HepG2 (cell line): ENCODE measurements at regions not wholly inside any gene's neighbourhood (a gene's known extent, or its start where the extent isn't known, plus 50 kb on each side); places are given as distances from the start of the nearest gene placed in this dataset.

ENCODE experiments used
- ATAC-seq: fragments of 200-7000 bp; cut with Tn5 transposase; 3 replicates; pipeline ENCODE4 v1.9.1; 2020; ENCODE audit warnings: mild to moderate bottlenecking, moderate library complexity
- BruUV-seq: library from RNA; stranded (reverse); fragments of 400-500 nt; replicated peaks from 2 replicates; lab custom pipeline; 2021; lab: Mats Ljungman, UMichigan
- CTCF ChIA-PET: fragments of 300-600 bp; formaldehyde crosslinking; extraction: SDS; loops from one replicate; lab custom pipeline; 2021; ENCODE audit warnings: low total read pairs, inconsistent platforms, low intra/inter-chr PET ratio; lab: Yijun Ruan, JAX
- POLR2A ChIA-PET: fragments of 350-600 bp; sonication (Branson Sonifier 250); formaldehyde crosslinking; loops from one replicate; lab custom pipeline; 2020; ENCODE audit warnings: antibody characterized with exemption, inconsistent platforms; lab: Yijun Ruan, JAX
- DNase-seq: peaks from one replicate; pipeline ENCODE4 v3.0.0-alpha.2; 2015; ENCODE audit warnings: low spot score
- FAIRE-seq: peaks from 3 replicates; lab custom pipeline; 2011; peaks lifted over from hg19 to GRCh38; lab: Jason Lieb, UNC
- H2AFZ ChIP-seq: one replicate; pipeline ENCODE4 v1.6.1; 2011; ENCODE audit warnings: low read length, inconsistent platforms
- H3K27ac ChIP-seq: fragments of 300-600 bp; 3 replicates; pipeline ENCODE4 v1.8.0; 2011; ENCODE audit warnings: mixed run types, mild to moderate bottlenecking, mixed read lengths, low read length, inconsistent platforms; ENCODE audit not compliant: insufficient read depth; ENCODE audit errors: extremely low read length
- H3K27me3 ChIP-seq, 2 experiments: fragments of 200-600 bp in 1 of 2; 2 replicates in 1 of 2; 3 replicates in 1 of 2; pipeline versions ENCODE4 v1.6.0 to v1.8.0; 2011; ENCODE audit warnings: low read length in 2 of 2, mild to moderate bottlenecking in 2 of 2, moderate library complexity in 2 of 2, inconsistent platforms in 1 of 2; ENCODE audit not compliant: insufficient read depth in 2 of 2, control insufficient read depth in 1 of 2
- H3K36me3 ChIP-seq, 2 experiments: fragments of 200-600 bp in 1 of 2; replicated peaks in 1 of 2; 2 replicates in 1 of 2; 3 replicates in 1 of 2; pipeline versions ENCODE4 v1.5.1 to v1.8.0; 2011; ENCODE audit warnings: low read length in 2 of 2, inconsistent platforms in 1 of 2; ENCODE audit not compliant: insufficient read depth in 2 of 2, control insufficient read depth in 1 of 2
- H3K4me1 ChIP-seq: 2 replicates; pipeline ENCODE4 v1.5.1; 2012; ENCODE audit warnings: low read length, inconsistent platforms; ENCODE audit not compliant: insufficient read depth
- H3K4me2 ChIP-seq: 2 replicates; pipeline ENCODE4 v1.6.0; 2011; ENCODE audit warnings: low read depth, low read length, inconsistent platforms
- H3K4me3 ChIP-seq, 3 experiments: fragments of 200-600 bp in 1 of 3; sonication (generic), shearing (Covaris generic) in 1 of 3; replicated peaks in 1 of 3; 2 replicates each; pipeline ENCODE4 v1.5.1; 2011 to 2016; ENCODE audit warnings: low read length in 3 of 3, inconsistent platforms in 2 of 3, low read depth in 2 of 3, mild to moderate bottlenecking in 2 of 3, control low read depth in 1 of 3, mixed read lengths in 1 of 3; ENCODE audit not compliant: insufficient read depth in 1 of 3
- H3K79me2 ChIP-seq: one replicate; pipeline ENCODE4 v1.6.1; 2011; ENCODE audit warnings: low read length, inconsistent platforms; ENCODE audit not compliant: insufficient read depth
- H3K9ac ChIP-seq: 2 replicates; pipeline ENCODE4 v1.6.0; 2011; ENCODE audit warnings: mild to moderate bottlenecking, low read depth, low read length, inconsistent platforms; ENCODE audit not compliant: insufficient read depth
- H3K9me3 ChIP-seq: 2 replicates; pipeline ENCODE4 v1.5.1; 2012; ENCODE audit warnings: mild to moderate bottlenecking, low read length
- H4K20me1 ChIP-seq: 2 replicates; pipeline ENCODE4 v1.6.0; 2011; ENCODE audit warnings: inconsistent platforms, mild to moderate bottlenecking, low read length, moderate library complexity; ENCODE audit not compliant: insufficient read depth
- MAFF ChIP-seq: IDR thresholded peaks from 2 replicates; pipeline ENCODE4 v1.6.1; 2011; ENCODE audit warnings: low read depth, low read length, improper control_type of control experiment
- MAFK ChIP-seq, 2 experiments: IDR thresholded peaks in 1 of 2; conservative IDR thresholded peaks in 1 of 2; 2 replicates each; pipeline ENCODE4 v1.6.1; 2011; ENCODE audit warnings: improper control_type of control experiment in 2 of 2, low read length in 2 of 2
- MBD4 ChIP-seq: IDR thresholded peaks from 2 replicates; pipeline ENCODE4 v1.6.1; 2012; ENCODE audit warnings: low read length, inconsistent platforms, borderline replicate concordance
- NCOA1 ChIP-seq: sonication (generic); formaldehyde crosslinking; IDR thresholded peaks from 2 replicates; pipeline ENCODE4 v1.9.0; 2021; ENCODE audit warnings: missing genetic modification reagents
- PRMT3 ChIP-seq: sonication (generic); formaldehyde crosslinking; IDR thresholded peaks from 2 replicates; pipeline ENCODE4 v1.8.1; 2022; ENCODE audit warnings: low read depth, mild to moderate bottlenecking, moderate library complexity, missing genetic modification reagents, borderline replicate concordance
- SRSF9 ChIP-seq: fragments of 200-400 bp; formaldehyde crosslinking; IDR thresholded peaks from 2 replicates; pipeline ENCODE4 v1.6.1; 2018; ENCODE audit warnings: borderline replicate concordance, mild to moderate bottlenecking, low read depth, low read length; ENCODE audit not compliant: insufficient read depth, poor library complexity, severe bottlenecking
- STAG1 ChIP-seq: sonication (generic); formaldehyde crosslinking; IDR thresholded peaks from 2 replicates; pipeline ENCODE4 v1.4.0; 2020; ENCODE audit warnings: missing genetic modification reagents
- WGBS: methylation state at CpG from one replicate; pipeline ENCODE4 v1.1.6; 2017; ENCODE audit warnings: low lambda C conversion rate; 5-methylcytosine and 5-hydroxymethylcytosine counted together
- in situ Hi-C: cut with HindIII; loops from 2 replicates; pipeline ENCODE4 v1.10.0; 2017; ENCODE audit warnings: low pct_unique_long_range_greater_than_20kb; ENCODE audit not compliant: extremely low pct_ligation_motif_present
- intact Hi-C: fragments of 100-400 bp; cut with micrococcal nuclease; formaldehyde crosslinking; loops from one replicate; pipeline ENCODE4 v1.10.0; 2022; ENCODE audit not compliant: unreplicated experiment

- no peak for ATAC-seq
- POLR2A ChIA-PET = no interaction called here
- BruUV-seq = no TSS peak
Measured at GRCh38 chr5:51679286-51679685, 296.0 kb downstream of the ISL1 start.

DNA sequence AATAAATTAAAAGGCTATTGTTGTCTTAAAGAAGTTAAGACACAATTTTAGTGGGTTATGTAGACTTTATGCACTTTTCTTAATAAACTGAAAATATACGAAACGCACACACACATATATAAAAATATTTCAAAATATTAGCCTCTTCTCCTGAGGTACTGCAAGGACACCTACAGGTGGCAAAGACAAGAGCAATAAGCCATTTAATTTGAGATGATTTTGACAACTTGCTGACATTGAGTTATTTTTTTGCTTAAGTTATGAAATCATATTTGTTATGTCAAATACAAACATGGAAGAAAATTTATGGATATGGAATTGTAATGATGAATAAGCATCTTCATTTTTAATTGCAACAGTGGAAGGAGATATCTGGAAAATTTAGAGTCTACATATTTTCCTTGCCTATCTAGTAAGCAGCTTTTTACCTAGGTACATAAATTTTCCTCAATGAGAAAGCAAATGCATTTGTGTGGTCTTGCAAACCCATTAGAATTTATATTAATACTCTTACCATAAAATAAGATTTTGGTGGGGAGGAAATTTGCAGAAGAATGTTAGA is 301.6 kb downstream of the ISL1 start:
- Histone ChIP-seq H3K9me3 (no peaks in the 10 kb centered on the region), H4K20me1 (no peaks in the 10 kb centered on the region), H3K36me3 (no peaks in the 10 kb centered on the region)
- CTCF ChIA-PET = no interaction called here
- DNase-seq = no peak
- no TSS peak for BruUV-seq
- TF ChIP-seq MAFF (peak; percentile 67), NCOA1 (no peak), STAG1 (CRISPR knock-in tag) (0 out of 2 replicates have a peak, but pooled peaks have one; percentile 9), MAFK (conservative IDR thresholded peaks at IDR 0.05 in 1 of 2, IDR thresholded peaks at IDR 0.05 in 1 of 2; ENCODE audit: low read length in 2 of 2) (peak; percentile 41 to 72)
- TF ChIP-seq, all 625 proteins: peak for 3
- in situ Hi-C loops = no loop called here
- Histone ChIP-seq H3K4me2 (no peak overlapping the region), H3K4me1 (no peaks in the 10 kb centered on the region), H3K9ac (no peak overlapping the region), H3K27ac (no peak overlapping the region), H2AFZ (no peak overlapping the region), H3K4me3 (no peak overlapping the region), H3K79me2 (no peaks in the 10 kb centered on the region), H3K27me3 (no peaks in the 10 kb centered on the region)
- intact Hi-C loops = no loop called here
- FAIRE-seq = no peak
- 62% methylated on average over 2 of the region's 2 CpGs for WGBS
- ATAC-seq = no peak
- POLR2A ChIA-PET = no interaction called here

More at GRCh38 chr5:51679286-51679685, 296.0 kb downstream of the ISL1 start:
- H3K4me3 ChIP-seq = no peak overlapping the region
- no peak overlapping the region for H3K27ac ChIP-seq
- no peak overlapping the region for H3K4me2 ChIP-seq
- no peak for TF ChIP-seq MBD4
- no peak for TF ChIP-seq SRSF9
- TF ChIP-seq PRMT3 (CRISPR knock-in tag) = no peak
- CTCF ChIA-PET = no interaction called here
- H3K36me3 ChIP-seq = no peaks in the 10 kb centered on the region
- no peak overlapping the region for H3K9ac ChIP-seq
- FAIRE-seq = no peak
- no peaks in the 10 kb centered on the region for H3K9me3 ChIP-seq
- no peak for DNase-seq
- in situ Hi-C loops = no loop called here
- H2AFZ ChIP-seq = no peak overlapping the region
- intact Hi-C loops = no loop called here
- H3K27me3 ChIP-seq = no peaks in the 10 kb centered on the region
- H3K79me2 ChIP-seq = no peaks in the 10 kb centered on the region
- H3K4me1 ChIP-seq = no peaks in the 10 kb centered on the region
- no peaks in the 10 kb centered on the region for H4K20me1 ChIP-seq
